ENCODE measurements at regions not wholly inside any gene's neighbourhood (a gene's known extent, or its start where the extent isn't known, plus 50 kb on each side); places are given as distances from the start of the nearest gene placed in this dataset.

- TF ChIP-seq CTCF (IDR thresholded peaks at IDR 0.05 in 8 of 11, conservative IDR thresholded peaks at IDR 0.05 in 3 of 11) (no peak), POLR2A (IDR thresholded peaks at IDR 0.05) (no peak)
Observed at GRCh38 chr12:30422844-30423243, 272.8 kb downstream of the IPO8 start.

Data from spleen (tissue), 7 donors.